Stimulated activated CD4-positive, alpha-beta T cell treated with anti-CD3 and anti-CD28 coated beads, Interleukin-12 subunit alpha, Interleukin-12 subunit beta, amount 100 ng/mL, for 48 hours (primary cell): ENCODE measurements at regions not wholly inside any gene's neighbourhood (a gene's known extent, or its start where the extent isn't known, plus 50 kb on each side); places are given as distances from the start of the nearest gene placed in this dataset.
"Not testable (repeated sequence)": the region's sequence is repeated elsewhere in the genome, so short reads cannot be mapped to it uniquely, and the experiment has no call there.

Experiments
- DNase-seq, 3 donors: peaks; one replicate each; pipeline ENCODE4 v3.0.0-alpha.2; 2020; ENCODE audit warnings: low read depth in 2 of 3, low spot score in 1 of 3

- no peak for DNase-seq
These were observed 151.3 kb downstream of the USP46 start for GRCh38 chr4:52507774-52508173.

GRCh38 chr4:52510939-52511565 lies 148.0 kb downstream of the USP46 start:
- no peak for DNase-seq

GRCh38 chr4:52511825-52512224 lies 147.3 kb downstream of the USP46 start:
- no peak for DNase-seq

- no peak for DNase-seq
These were observed 146.8 kb downstream of the USP46 start for GRCh38 chr4:52512291-52512690.

- DNase-seq = not testable (repeated sequence)
These were observed 137.0 kb downstream of the USP46 start for GRCh38 chr4:52522093-52522492.

DNA sequence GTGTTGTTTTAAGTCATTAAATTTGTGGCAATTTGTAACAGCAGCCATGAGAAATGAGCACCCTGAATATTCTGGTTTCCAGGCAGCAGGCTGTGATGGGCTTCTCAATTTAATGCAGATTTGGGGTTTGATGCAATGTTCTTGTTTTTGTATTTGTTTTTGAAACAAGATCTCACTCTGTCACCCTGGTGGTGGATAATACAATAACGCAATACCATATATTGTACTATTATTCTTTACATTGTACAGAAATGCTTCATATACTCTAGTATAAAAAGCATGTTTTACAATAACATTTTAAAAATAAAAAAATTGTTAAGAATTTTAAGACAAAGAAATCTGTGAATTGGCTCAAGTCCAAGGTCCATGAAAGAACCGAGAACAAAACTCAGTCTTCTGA lies 129.1 kb downstream of the USP46 start:
- DNase-seq = no peak

DNA sequence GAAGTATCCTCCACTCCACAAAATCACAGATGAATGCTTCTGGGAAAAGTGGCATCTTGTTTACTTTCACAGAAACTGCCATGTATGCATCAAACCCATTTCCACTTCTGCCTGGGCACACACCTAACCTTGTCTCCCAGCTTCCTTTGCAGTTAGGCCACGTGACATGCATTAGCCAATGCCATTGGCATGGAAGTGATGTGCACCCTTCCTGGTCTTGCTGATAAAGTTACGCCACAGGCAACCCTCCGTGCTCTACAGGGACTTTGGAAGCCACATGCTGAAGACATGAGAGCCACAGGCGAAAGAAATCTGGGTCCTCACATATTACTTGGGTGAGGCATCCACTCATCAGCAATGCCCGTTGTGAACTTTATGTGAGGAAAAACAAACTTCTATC lies 123.3 kb downstream of the USP46 start:
- DNase-seq = no peak
